Jurkat, Clone E6-1 (cell line): ENCODE measurements at regions not wholly inside any gene's neighbourhood (a gene's known extent, or its start where the extent isn't known, plus 50 kb on each side); places are given as distances from the start of the nearest gene placed in this dataset.
"Not testable (repeated sequence)": the region's sequence is repeated elsewhere in the genome, so short reads cannot be mapped to it uniquely, and the experiment has no call there.

Source experiments
- DNase-seq: peaks from one replicate; pipeline ENCODE4 v3.0.0-alpha.2; 2011; ENCODE audit warnings: low read depth, low spot score
- H3K4me3 ChIP-seq: 2 replicates; pipeline ENCODE4 v1.5.1; 2011; ENCODE audit warnings: mild to moderate bottlenecking, low read length, control low read depth, moderate library complexity

- no peak for DNase-seq
- H3K4me3 ChIP-seq: no peak overlapping the region
These were observed 121.4 kb downstream of the COX18 start for GRCh38 chr4:72948080-72948479.

GRCh38 chr4:72945719-72946336, 123.7 kb downstream of the COX18 start:
- DNase-seq: no peak
- H3K4me3 ChIP-seq: no peak overlapping the region

- DNase-seq: no peak
- no peak overlapping the region for H3K4me3 ChIP-seq
These were observed 127.0 kb downstream of the COX18 start for GRCh38 chr4:72942565-72942964.

GRCh38 chr4:72938516-72938915, 131.0 kb downstream of the COX18 start:
- no peak overlapping the region for H3K4me3 ChIP-seq
- DNase-seq: no peak

- no peak overlapping the region for H3K4me3 ChIP-seq
- DNase-seq: no peak
These were observed 134.1 kb downstream of the COX18 start for GRCh38 chr4:72935462-72935861.

- no peak overlapping the region for H3K4me3 ChIP-seq
- DNase-seq: no peak
These were observed 136.5 kb downstream of the COX18 start for GRCh38 chr4:72933029-72933428.

GRCh38 chr4:72931346-72931745, 138.2 kb downstream of the COX18 start:
- no peak for DNase-seq
- no peak overlapping the region for H3K4me3 ChIP-seq

- H3K4me3 ChIP-seq, DNase-seq: not testable (repeated sequence)
These were observed 139.8 kb downstream of the COX18 start for GRCh38 chr4:72929596-72930274.

- no peak overlapping the region for H3K4me3 ChIP-seq
- DNase-seq: no peak
These were observed 144.7 kb downstream of the COX18 start for GRCh38 chr4:72924814-72925213.

- DNase-seq: no peak
- no peak overlapping the region for H3K4me3 ChIP-seq
These were observed 149.6 kb downstream of the COX18 start for GRCh38 chr4:72919937-72920336.

GRCh38 chr4:72919464-72919863, 150.1 kb downstream of the COX18 start:
- no peak overlapping the region for H3K4me3 ChIP-seq
- no peak for DNase-seq

GRCh38 chr4:72918362-72918761, 151.2 kb downstream of the COX18 start:
- no peak for DNase-seq
- no peak overlapping the region for H3K4me3 ChIP-seq

- no peak overlapping the region for H3K4me3 ChIP-seq
- DNase-seq: no peak
These were observed 158.2 kb downstream of the COX18 start for GRCh38 chr4:72911316-72911715.

- no peak overlapping the region for H3K4me3 ChIP-seq
- no peak for DNase-seq
These were observed 160.1 kb downstream of the COX18 start for GRCh38 chr4:72909461-72909860.

GRCh38 chr4:72902354-72902753, 167.2 kb downstream of the COX18 start:
- no peak for DNase-seq
- H3K4me3 ChIP-seq: no peak overlapping the region

GRCh38 chr4:72901553-72901952, 168.0 kb downstream of the COX18 start:
- DNase-seq: no peak
- no peak overlapping the region for H3K4me3 ChIP-seq

GRCh38 chr4:72900952-72901351, 168.6 kb downstream of the COX18 start:
- H3K4me3 ChIP-seq: no peak overlapping the region
- DNase-seq: no peak

- no peak overlapping the region for H3K4me3 ChIP-seq
- no peak for DNase-seq
These were observed 169.9 kb downstream of the COX18 start for GRCh38 chr4:72899621-72900020.

- no peak overlapping the region for H3K4me3 ChIP-seq
These were observed 170.3 kb downstream of the COX18 start for GRCh38 chr4:72899214-72899613.

GRCh38 chr4:72896515-72896914, 173.0 kb downstream of the COX18 start:
- DNase-seq: no peak
- no peak overlapping the region for H3K4me3 ChIP-seq

More at GRCh38 chr4:72899214-72899613, 170.3 kb downstream of the COX18 start:
- no peak for DNase-seq

- no peak overlapping the region for H3K4me3 ChIP-seq
- no peak for DNase-seq
These were observed 174.1 kb downstream of the COX18 start for GRCh38 chr4:72895408-72895807.
